Adrenal gland (tissue), 5 donors: ENCODE measurements at regions not wholly inside any gene's neighbourhood (a gene's known extent, or its start where the extent isn't known, plus 50 kb on each side); places are given as distances from the start of the nearest gene placed in this dataset.

Source experiments
- CTCF ChIP-seq, 6 experiments: fragments of 450-650 bp in 4 of 6; fragments of 200-600 bp in 2 of 6; sonication (generic) in 1 of 6; IDR thresholded peaks; 1 replicate in 5 of 6; 2 replicates in 1 of 6; pipeline versions ENCODE4 v1.5.1 to v1.8.0; 2016 to 2021; ENCODE audit warnings: antibody characterized with exemption in 6 of 6, mild to moderate bottlenecking in 2 of 6, moderate library complexity in 1 of 6
- POLR2A ChIP-seq, 2 donors: fragments of 450-650 bp; IDR thresholded peaks; one replicate each; pipeline ENCODE4 v1.6.1; 2017; ENCODE audit warnings: antibody characterized with exemption in 2 of 2, mild to moderate bottlenecking in 2 of 2, moderate library complexity in 1 of 2
- donor health status: DM: no; HTN: no; CAD: no.

- no peak for TF ChIP-seq CTCF (IDR thresholded peaks at IDR 0.05)
- no peak for TF ChIP-seq POLR2A (IDR thresholded peaks at IDR 0.05)
Observed at GRCh38 chr2:144310889-144311608, 208.9 kb downstream of the ZEB2 start.
